Ecto neural progenitor cell (in vitro differentiated cells): ENCODE measurements at regions not wholly inside any gene's neighbourhood (a gene's known extent, or its start where the extent isn't known, plus 50 kb on each side); places are given as distances from the start of the nearest gene placed in this dataset.

Experiments used
- DNase-seq: peaks from one replicate; pipeline ENCODE4 v3.0.0-alpha.2; 2018; ENCODE audit warnings: low spot score

- DNase-seq, result no peak
These were observed 383.6 kb upstream of the SALL3 start for GRCh38 chr18:78595924-78596573.

- DNase-seq, result no peak
These were observed 382.7 kb upstream of the SALL3 start for GRCh38 chr18:78596794-78597345.

DNA sequence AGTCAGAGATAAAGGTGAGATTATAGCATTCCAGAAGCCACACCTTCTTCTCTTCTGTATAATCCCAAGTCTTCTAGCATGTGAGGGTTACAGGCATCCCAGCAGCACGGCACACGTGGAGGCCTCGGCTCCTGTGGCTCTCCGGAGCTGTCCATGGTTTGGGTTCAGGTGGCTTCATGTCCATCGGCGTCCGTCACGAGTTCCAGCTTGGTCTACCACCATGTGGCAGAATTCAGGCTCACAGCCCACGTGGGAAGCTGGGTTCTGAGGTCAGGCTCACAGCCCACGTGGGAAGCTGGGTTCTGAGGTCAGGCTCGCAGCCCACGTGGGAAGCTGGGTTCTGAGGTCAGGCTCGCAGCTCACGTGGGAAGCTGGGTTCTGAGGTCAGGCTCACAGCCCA lies 378.3 kb upstream of the SALL3 start:
- no peak for DNase-seq

DNA sequence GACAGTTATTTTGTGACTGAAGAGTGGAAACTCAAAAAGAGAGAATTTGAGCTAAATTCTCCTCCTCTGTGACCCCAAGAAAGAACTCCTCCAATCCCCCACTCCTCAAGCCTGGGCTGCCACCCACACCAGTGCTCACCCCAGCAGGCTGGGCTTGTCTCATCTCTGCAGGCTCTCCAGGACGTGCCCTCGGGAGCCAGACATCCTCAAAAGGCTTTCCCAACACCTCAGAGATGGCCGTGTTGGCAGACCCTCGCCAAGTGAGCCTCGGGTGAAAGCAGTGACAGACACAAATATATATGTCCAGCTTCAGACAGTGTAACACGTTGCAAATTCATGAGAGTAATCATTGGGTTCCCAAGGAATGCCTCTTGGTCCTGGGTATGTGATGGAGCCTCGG lies 377.7 kb upstream of the SALL3 start:
- DNase-seq, result no peak

DNA sequence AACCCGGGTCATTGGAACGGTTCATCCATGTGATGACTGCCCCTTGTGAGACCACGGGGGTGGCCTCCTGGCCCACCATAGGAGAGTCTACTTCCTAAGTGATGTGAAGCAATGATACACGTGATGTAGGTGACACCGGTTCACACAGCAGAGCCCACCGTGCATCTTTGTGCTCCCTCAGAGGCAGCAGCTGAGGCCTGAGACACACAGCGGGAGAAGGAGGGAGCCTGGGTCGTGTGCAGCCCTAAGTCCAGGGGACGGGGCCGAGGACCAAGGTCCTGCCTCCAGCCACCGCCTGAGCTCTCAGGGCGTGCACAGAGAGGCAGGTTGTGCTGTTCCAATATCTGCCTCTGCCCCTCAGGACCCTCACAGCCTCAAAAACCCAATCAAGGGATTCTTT lies 377.2 kb upstream of the SALL3 start:
- DNase-seq, result no peak

DNA sequence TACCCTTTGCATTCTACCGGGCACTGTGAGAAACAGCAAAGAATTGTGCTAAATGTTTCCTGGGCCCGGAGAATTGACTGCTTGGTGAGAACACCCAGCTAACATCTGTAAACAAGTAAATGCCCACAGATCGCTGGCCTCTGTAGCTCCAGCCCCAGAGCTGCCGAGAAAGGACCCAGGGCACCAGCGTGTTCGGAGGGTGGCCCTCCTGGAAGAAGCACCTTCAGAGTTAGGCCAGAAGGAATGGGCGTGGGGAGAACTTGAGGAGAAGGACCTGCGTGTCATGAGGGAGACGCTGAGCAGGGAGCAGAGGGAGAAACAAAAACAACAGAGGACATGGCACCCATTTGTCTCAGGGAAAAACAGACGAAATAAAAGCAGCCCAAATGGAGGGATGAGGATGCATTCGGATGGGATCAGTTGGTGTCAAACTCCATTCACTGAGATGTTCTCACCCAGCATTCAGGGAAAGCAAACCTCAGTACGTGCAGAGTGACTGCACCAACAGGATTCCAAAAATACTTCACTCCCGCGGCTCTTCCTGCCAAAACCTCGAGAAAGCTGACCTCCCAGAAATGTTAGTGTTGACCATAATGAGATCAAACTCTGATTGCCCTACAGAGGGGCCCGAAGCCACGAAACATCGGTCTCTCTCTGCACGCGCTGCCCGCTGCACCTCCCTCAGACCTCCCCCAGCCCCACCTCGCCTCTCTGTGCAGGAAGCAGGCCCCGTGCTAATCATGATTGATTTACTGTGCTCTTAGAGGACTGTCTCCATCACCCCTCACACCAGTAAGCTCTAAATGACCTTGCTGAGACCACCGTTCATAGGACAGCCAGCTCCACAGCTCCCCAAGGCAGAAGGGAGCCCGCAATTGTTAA lies 376.3 kb upstream of the SALL3 start:
- DNase-seq, result no peak

GRCh38 chr18:78605255-78605654 lies 374.4 kb upstream of the SALL3 start:
- DNase-seq, result no peak

DNA sequence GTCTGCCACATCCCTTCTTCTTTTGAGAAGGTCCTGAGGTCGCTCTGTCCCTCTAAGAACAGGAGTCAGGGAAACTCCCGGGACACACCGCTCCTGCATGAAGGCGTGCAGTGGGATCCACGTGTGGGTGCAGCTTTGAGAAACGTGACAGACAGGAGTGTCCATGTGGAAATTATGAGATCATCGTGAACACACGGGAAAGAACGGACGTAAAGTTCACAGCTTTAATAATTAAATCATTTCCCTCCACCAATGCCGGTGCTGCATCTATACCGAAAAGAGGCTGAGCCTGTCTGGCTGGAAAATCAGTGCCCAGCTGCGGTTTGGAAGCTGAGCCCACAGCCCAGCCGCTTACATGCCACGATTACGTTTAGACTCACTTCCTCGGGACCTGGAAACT lies 372.4 kb upstream of the SALL3 start:
- no peak for DNase-seq

DNA sequence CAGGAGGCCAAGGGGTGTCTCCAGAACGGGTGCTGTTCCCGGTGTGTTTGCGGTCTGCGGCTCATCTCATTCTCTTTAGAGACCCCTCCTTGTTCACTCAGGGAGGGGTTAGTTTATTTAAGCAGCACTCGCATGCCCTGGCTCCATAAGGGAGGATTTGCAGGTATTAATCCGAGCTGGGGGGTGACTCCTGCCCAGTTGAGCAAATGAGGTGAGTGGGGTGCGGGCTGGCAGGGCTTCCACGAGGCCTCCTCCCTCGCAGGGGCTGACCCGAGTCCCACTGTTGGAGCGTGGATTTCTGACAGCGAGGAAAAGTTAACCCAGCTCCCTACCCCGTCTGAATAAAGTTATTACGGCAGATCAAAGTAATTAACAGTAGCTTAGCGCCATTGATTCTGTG lies 371.8 kb upstream of the SALL3 start:
- DNase-seq, result no peak

GRCh38 chr18:78610179-78610578 lies 369.4 kb upstream of the SALL3 start:
- DNase-seq, result no peak

- DNase-seq, result no peak
These were observed 368.3 kb upstream of the SALL3 start for GRCh38 chr18:78611201-78611800.

GRCh38 chr18:78611869-78612268 lies 367.7 kb upstream of the SALL3 start:
- DNase-seq, result no peak

DNA sequence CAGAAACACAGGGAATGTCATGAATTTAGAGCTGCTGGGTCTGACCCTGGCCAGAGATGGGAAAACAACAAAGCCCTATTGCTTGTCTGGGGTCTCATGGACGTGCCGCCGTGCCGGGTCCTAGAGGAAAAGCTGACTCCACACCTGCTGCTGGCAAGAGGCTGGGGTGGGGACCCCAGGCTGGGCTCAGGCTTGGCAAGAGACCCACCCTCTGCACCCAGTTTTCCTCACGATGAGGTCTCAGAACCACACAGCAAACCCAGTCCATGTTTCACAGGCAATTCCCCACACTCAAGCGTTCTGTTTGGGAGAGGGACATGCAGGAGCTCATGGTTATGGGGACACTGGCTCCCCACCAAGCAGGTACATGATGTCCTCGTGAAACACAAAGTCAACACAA lies 367.3 kb upstream of the SALL3 start:
- DNase-seq, result no peak

DNA sequence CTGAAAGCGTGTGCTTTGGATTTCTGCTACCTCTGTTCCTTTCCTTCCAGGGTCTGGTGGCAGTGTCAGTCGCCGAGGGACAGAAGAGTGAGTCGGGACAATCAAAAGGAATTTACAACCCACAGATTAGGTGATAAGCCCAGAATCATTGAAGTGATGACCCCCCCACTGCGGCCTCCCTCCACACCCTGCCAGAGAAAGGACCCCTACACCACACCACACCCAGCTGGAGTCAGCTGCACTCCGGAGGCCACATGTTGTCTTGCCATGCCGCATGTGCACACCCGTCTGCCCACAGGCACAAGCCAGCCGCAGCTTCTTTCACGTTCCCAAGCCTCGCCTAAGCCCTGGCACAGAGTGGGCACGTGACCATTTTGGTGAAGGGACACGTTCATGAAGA lies 366.8 kb upstream of the SALL3 start:
- no peak for DNase-seq

- DNase-seq, result no peak
These were observed 360.9 kb upstream of the SALL3 start for GRCh38 chr18:78618726-78619125.

- DNase-seq, result no peak
These were observed 359.8 kb upstream of the SALL3 start for GRCh38 chr18:78619854-78620253.

GRCh38 chr18:78620326-78620725 lies 359.3 kb upstream of the SALL3 start:
- no peak for DNase-seq

DNA sequence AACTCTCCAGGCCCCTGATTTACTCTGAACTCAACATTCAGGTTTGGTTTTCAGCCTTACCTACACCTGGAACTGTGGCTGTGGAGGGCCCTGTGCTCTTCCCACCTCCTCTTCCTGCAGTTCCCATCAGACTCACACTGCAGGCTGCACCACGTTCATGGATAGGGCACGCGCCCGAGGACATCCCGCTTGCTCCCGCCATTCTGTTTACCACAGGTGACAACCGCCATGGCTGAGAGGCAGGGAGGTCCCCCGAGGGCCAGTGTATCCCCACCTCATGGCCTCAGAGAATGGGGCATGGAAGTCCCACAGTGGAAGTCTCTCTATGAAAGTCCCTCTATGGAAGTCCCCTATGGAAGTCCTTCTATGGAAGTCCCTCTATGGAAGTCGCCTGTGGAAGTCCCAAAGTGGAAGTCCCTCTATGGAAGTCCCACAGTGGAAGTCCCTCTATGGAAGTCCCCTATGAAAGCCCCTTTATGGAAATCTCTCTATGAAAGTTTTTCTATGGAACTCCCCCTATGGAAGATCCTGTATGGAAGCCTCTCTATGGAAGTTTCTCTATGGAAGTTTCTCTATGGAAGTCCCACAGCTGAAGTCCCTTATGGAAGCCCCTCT lies 358.4 kb upstream of the SALL3 start:
- no peak for DNase-seq

DNA sequence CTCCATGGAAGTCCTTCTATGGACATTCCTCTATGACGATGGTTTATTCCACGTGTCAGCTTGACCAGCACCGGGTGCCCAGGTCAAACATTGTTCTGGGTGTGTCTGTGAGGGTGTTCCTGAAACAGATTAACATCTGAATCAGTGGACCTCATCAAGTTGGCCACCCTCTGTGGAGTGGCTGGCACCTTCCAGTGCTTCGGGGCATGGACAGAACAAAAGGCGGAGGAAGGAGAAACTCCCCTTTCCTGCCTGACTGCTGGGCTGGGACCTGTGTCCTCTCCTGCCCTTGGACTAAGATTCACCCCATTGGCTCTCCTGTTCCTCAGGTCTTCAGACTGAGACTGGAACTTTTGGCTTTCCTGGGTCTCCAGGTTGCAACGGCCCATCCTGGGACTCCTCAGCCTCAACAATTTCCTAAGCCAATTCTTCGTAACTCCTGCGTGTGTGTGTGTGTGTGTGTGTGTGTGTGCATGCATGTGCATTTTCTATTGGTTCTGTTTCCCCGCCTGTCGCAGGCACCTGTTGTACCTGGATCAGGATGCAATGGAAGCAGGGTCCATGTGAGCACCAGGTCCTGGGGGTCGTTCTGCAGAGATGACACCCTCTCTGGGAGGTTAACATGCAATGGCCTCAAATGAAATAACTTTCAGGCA lies 357.2 kb upstream of the SALL3 start:
- DNase-seq, result no peak

DNA sequence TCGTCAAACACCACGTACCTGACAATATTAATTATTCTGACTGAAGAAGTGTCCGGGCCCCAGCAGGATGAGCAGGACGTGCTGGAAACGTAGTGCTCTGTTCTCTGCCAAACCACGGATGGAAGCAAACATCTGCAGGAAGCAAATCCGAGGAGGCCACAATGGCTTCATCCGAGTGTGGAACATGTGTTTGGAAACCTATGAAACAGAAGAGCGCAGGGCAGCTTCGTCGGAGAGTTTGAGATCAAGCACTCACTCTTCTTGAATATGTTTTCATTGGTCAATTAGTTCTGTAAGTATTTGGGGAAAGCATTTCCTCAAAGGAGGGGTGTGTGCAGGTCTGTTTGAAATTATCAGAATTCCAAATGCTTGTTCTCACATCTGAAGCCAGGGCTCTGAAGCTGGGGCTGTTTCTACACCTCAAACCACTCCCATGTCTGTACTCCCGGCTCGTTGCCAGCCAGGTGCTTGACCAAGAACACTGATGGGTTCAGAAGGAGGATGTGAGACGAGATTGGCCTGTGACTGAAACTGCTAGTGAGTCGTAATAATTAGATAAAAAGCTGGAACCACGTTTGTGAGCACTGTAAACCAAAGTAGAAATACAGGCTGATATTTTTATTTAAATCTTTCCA lies 356.6 kb upstream of the SALL3 start:
- no peak for DNase-seq

- no peak for DNase-seq
These were observed 354.9 kb upstream of the SALL3 start for GRCh38 chr18:78624646-78625279.
